GM12892 (cell line): ENCODE measurements at regions not wholly inside any gene's neighbourhood (a gene's known extent, or its start where the extent isn't known, plus 50 kb on each side); places are given as distances from the start of the nearest gene placed in this dataset.

Experiments used
- POLR2A ChIP-seq: IDR thresholded peaks from 2 replicates; pipeline ENCODE4 v1.6.1; 2011; ENCODE audit warnings: low read depth, low read length, control low read depth
- POLR2AphosphoS5 ChIP-seq: IDR thresholded peaks from 2 replicates; pipeline ENCODE4 v1.6.1; 2011; ENCODE audit warnings: low read depth, low read length, control low read depth

DNA sequence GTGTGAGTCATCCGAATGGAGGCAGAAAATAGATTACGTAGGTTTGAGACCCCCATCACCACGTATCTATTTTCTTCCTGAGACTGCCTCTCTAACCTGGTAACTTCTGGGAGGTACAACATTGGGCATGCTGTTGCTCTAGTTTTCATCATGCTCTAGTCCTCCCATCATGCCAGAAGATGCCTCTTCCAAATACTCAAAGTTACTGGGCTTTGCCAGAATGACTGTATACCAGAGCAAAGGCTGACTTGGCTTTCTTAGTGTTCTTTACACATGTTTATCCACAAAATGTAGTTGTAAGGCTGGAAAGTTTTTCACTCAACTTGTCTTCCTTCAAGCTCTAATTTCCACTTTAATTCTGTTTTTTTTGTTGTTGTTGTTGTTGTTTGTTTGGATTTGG is 370.5 kb downstream of the MDFIC start:
- TF ChIP-seq POLR2A (no peak), POLR2AphosphoS5 (no peak)
